SU-DHL-6 (cell line): ENCODE measurements at regions not wholly inside any gene's neighbourhood (a gene's known extent, or its start where the extent isn't known, plus 50 kb on each side); places are given as distances from the start of the nearest gene placed in this dataset.

Source experiments
- H2AFZ ChIP-seq: fragments of 200-600 bp; sonication (generic); 2 replicates; pipeline ENCODE4 v1.6.1; 2014; ENCODE audit warnings: low read depth, mild to moderate bottlenecking, moderate library complexity, mixed read lengths, antibody characterized with exemption, low read length; ENCODE audit not compliant: severe bottlenecking
- H3F3A ChIP-seq: fragments of 200-600 bp; shearing (Covaris generic); 2 replicates; pipeline ENCODE4 v1.6.0; 2016; ENCODE audit warnings: antibody characterized with exemption, mild to moderate bottlenecking; ENCODE audit not compliant: insufficient read depth
- H3K27ac ChIP-seq: fragments of 200-600 bp; sonication (generic); 2 replicates; pipeline ENCODE4 v1.5.1; 2016; ENCODE audit warnings: low read depth, mild to moderate bottlenecking, low read length, moderate library complexity, mixed read lengths
- H3K27me3 ChIP-seq: fragments of 200-600 bp; sonication (generic), shearing (Covaris generic); 2 replicates; pipeline ENCODE4 v1.6.0; 2014; ENCODE audit warnings: mild to moderate bottlenecking, low read length
- H3K36me3 ChIP-seq: fragments of 200-600 bp; sonication (generic); 2 replicates; pipeline ENCODE4 v1.6.1; 2014; ENCODE audit warnings: mild to moderate bottlenecking, low read length, mixed read lengths
- H3K4me2 ChIP-seq: fragments of 300-600, 200-600 bp; shearing (Covaris generic), sonication (generic); 2 replicates; pipeline ENCODE4 v1.6.0; 2014; ENCODE audit warnings: low read length, low read depth, mild to moderate bottlenecking; ENCODE audit not compliant: poor library complexity, severe bottlenecking
- H3K4me3 ChIP-seq: fragments of 200-600 bp; sonication (generic); 2 replicates; pipeline ENCODE4 v1.5.1; 2014; ENCODE audit warnings: antibody characterized with exemption, low read length, mild to moderate bottlenecking, mixed read lengths; ENCODE audit not compliant: insufficient read depth, poor library complexity, severe bottlenecking
- H3K79me2 ChIP-seq: fragments of 200-600 bp; sonication (generic); 2 replicates; pipeline ENCODE4 v1.6.1; 2014; ENCODE audit warnings: mild to moderate bottlenecking, low read length, moderate library complexity; ENCODE audit not compliant: insufficient read depth
- H3K9ac ChIP-seq: fragments of 200-600 bp; sonication (generic); 2 replicates; pipeline ENCODE4 v1.7.0; 2014; ENCODE audit warnings: mild to moderate bottlenecking, low read length
- H3K9me2 ChIP-seq: fragments of 200-600 bp; sonication (generic); replicated peaks from 2 replicates; pipeline ENCODE4 v1.6.1; 2014; ENCODE audit warnings: low read length; ENCODE audit not compliant: insufficient read depth
- H3K9me3 ChIP-seq: fragments of 200-600 bp; sonication (generic); 2 replicates; pipeline ENCODE4 v1.6.1; 2014; ENCODE audit warnings: low read length, mixed read lengths; ENCODE audit not compliant: insufficient read depth
- H4K20me1 ChIP-seq: fragments of 200-600 bp; sonication (generic); 2 replicates; pipeline ENCODE4 v1.6.1; 2014; ENCODE audit warnings: low read depth, mild to moderate bottlenecking, antibody characterized with exemption, low read length, moderate library complexity, mixed read lengths
- CTCF ChIP-seq: fragments of 200-600 bp; sonication (generic); IDR thresholded peaks from one replicate; pipeline ENCODE4 v1.5.1; 2017; ENCODE audit warnings: antibody characterized with exemption, mild to moderate bottlenecking, low read length, moderate library complexity; ENCODE audit not compliant: insufficient read depth, poor library complexity, severe bottlenecking
- EZH2phosphoT487 ChIP-seq: fragments of 200-600 bp; sonication (generic), shearing (Covaris generic); conservative IDR thresholded peaks from 2 replicates; pipeline ENCODE4 v1.6.1; 2018; ENCODE audit warnings: mild to moderate bottlenecking, antibody characterized with exemption, low read length, moderate library complexity, mixed read lengths

- Histone ChIP-seq H3K27me3 (no peaks in the 10 kb centered on the region), H3K4me3 (no peak overlapping the region), H4K20me1 (no peaks in the 10 kb centered on the region), H3F3A (no peaks in the 10 kb centered on the region), H3K9ac (no peak overlapping the region), H3K4me2 (no peak overlapping the region), H3K9me2 (no peaks in the 10 kb centered on the region), H3K79me2 (no peaks in the 10 kb centered on the region), H3K9me3 (peaks cover 10% of the 10 kb centered on the region; the same call in 1 of the 2 replicates), H3K27ac (no peak overlapping the region), H2AFZ (no peak overlapping the region), H3K36me3 (no peaks in the 10 kb centered on the region)
- TF ChIP-seq EZH2phosphoT487 (no peak), CTCF (no peak)
Measured at GRCh38 chr17:74147966-74148365, 55.5 kb upstream of the RPL38 start.

GRCh38 chr17:74148446-74148845, 55.0 kb upstream of the RPL38 start:
- Histone ChIP-seq H3K9ac (no peak overlapping the region), H4K20me1 (no peaks in the 10 kb centered on the region), H3K27me3 (no peaks in the 10 kb centered on the region), H3K36me3 (no peaks in the 10 kb centered on the region), H3K4me3 (no peak overlapping the region), H3K79me2 (no peaks in the 10 kb centered on the region), H3K9me3 (peaks cover 6% of the 10 kb centered on the region; the same call in 1 of the 2 replicates), H3F3A (no peaks in the 10 kb centered on the region), H3K4me2 (no peak overlapping the region), H3K9me2 (no peaks in the 10 kb centered on the region), H3K27ac (no peak overlapping the region), H2AFZ (no peak overlapping the region)
- TF ChIP-seq EZH2phosphoT487 (no peak), CTCF (no peak)

- Histone ChIP-seq H3K9ac (no peak overlapping the region), H3K4me3 (no peak overlapping the region), H3K79me2 (no peaks in the 10 kb centered on the region), H3K36me3 (no peaks in the 10 kb centered on the region), H3F3A (no peaks in the 10 kb centered on the region), H3K9me3 (peaks cover under 1% of the 10 kb centered on the region; the same call in 1 of the 2 replicates), H3K9me2 (no peaks in the 10 kb centered on the region), H3K4me2 (no peak overlapping the region), H2AFZ (no peak overlapping the region), H3K27me3 (no peaks in the 10 kb centered on the region), H4K20me1 (no peaks in the 10 kb centered on the region), H3K27ac (no peak overlapping the region)
- no peak for TF ChIP-seq EZH2phosphoT487
- no peak for TF ChIP-seq CTCF
Measured at GRCh38 chr17:74148901-74149596, 54.4 kb upstream of the RPL38 start.
